ENCODE measurements at regions not wholly inside any gene's neighbourhood (a gene's known extent, or its start where the extent isn't known, plus 50 kb on each side); places are given as distances from the start of the nearest gene placed in this dataset.

GRCh38 chr3:18513091-18513490 lies 88.0 kb upstream of the SATB1 start:
- H3T11ph ChIP-seq (ENCODE audit: low read length): no peak overlapping the region
- H3K4me2 ChIP-seq (ENCODE audit: insufficient read depth, insufficient read length, low read length): no peak overlapping the region
- H3K4me1 ChIP-seq (ENCODE audit: insufficient read depth, low read length): no peaks in the 10 kb centered on the region
- no peak for DNase-seq
- H3K9ac ChIP-seq (ENCODE audit: extremely low read depth, insufficient read length, low read length): no peak overlapping the region
- H2BK120ac ChIP-seq (ENCODE audit: low read depth, low read length, poor library complexity, severe bottlenecking): no peak overlapping the region
- Mint-ChIP-seq H3K9me3 (peaks cover 0 to 3% of the 10 kb centered on the region in 2 experiments; a peak in 1 of 5 replicates), H3K27ac (no peak overlapping the region), H3K27me3 (ENCODE audit: low read depth) (no peaks in the 10 kb centered on the region), H3K4me1 (peaks cover 7 to 8% of the 10 kb centered on the region in 2 experiments), H3K4me3 (no peak overlapping the region; a peak in 1 of 5 replicates), H3K36me3 (ENCODE audit: insufficient read depth in 1 of 3, low read depth in 3 of 3) (no peaks in the 10 kb centered on the region)
- H4K20me1 ChIP-seq (ENCODE audit: control insufficient read depth, insufficient read depth, insufficient read length): no peaks in the 10 kb centered on the region
- no peaks in the 10 kb centered on the region for H3K9me3 ChIP-seq (ENCODE audit: control insufficient read depth, low read depth, low read length)
- no peak overlapping the region for H3K27ac ChIP-seq (ENCODE audit: insufficient read length, low read depth, low read length)
- no peak overlapping the region for H3K4ac ChIP-seq (ENCODE audit: low read depth, low read length)
- no peak overlapping the region for H4K8ac ChIP-seq (replicated peaks; ENCODE audit: insufficient read length, low read depth, low read length)
- no peak overlapping the region for H2BK12ac ChIP-seq (ENCODE audit: insufficient read length, low read depth, low read length)
- WGBS (ENCODE audit: extremely low coverage, insufficient read length, low lambda C conversion rate): no CpG with 5 or more reads among the region's 3 CpGs
- H2BK15ac ChIP-seq (ENCODE audit: low read depth, low read length): no peak overlapping the region
- H2AK5ac ChIP-seq (ENCODE audit: insufficient read length, low read length): no peak overlapping the region
- no peak overlapping the region for H2BK20ac ChIP-seq (ENCODE audit: low read depth, low read length, poor library complexity, severe bottlenecking)
- H2AFZ ChIP-seq (ENCODE audit: low read length): no peak overlapping the region
- no peak overlapping the region for H4K91ac ChIP-seq (ENCODE audit: insufficient read length, low read depth, low read length)
- H3K14ac ChIP-seq (ENCODE audit: insufficient read depth, low read length): no peak overlapping the region
- H4K5ac ChIP-seq (ENCODE audit: insufficient read length, low read depth, low read length): no peak overlapping the region
- H3K56ac ChIP-seq (ENCODE audit: insufficient read length, low read depth, low read length): no peak overlapping the region
- no peak overlapping the region for H2BK5ac ChIP-seq (ENCODE audit: insufficient read length, low read length)
- no peaks in the 10 kb centered on the region for H3K27me3 ChIP-seq (ENCODE audit: insufficient read depth, low read length)
- H3K18ac ChIP-seq (ENCODE audit: insufficient read length, low read depth, low read length): no peak overlapping the region
- no peaks in the 10 kb centered on the region for H3K79me1 ChIP-seq (ENCODE audit: insufficient read depth, low read depth, low read length, poor library complexity, severe bottlenecking)
- H3K23ac ChIP-seq (ENCODE audit: insufficient read length, low read depth, low read length): no peak overlapping the region
- no peak for TF ChIP-seq CTCF (conservative IDR thresholded peaks at IDR 0.05)
- H3K79me2 ChIP-seq (ENCODE audit: insufficient read depth, low read length): no peaks in the 10 kb centered on the region
- no peaks in the 10 kb centered on the region for H3K23me2 ChIP-seq (ENCODE audit: insufficient read length, low read depth, low read length, poor library complexity, severe bottlenecking)
